ENCODE measurements at regions not wholly inside any gene's neighbourhood (a gene's known extent, or its start where the extent isn't known, plus 50 kb on each side); places are given as distances from the start of the nearest gene placed in this dataset.
"Not testable (repeated sequence)": the region's sequence is repeated elsewhere in the genome, so short reads cannot be mapped to it uniquely, and the experiment has no call there.

DNA sequence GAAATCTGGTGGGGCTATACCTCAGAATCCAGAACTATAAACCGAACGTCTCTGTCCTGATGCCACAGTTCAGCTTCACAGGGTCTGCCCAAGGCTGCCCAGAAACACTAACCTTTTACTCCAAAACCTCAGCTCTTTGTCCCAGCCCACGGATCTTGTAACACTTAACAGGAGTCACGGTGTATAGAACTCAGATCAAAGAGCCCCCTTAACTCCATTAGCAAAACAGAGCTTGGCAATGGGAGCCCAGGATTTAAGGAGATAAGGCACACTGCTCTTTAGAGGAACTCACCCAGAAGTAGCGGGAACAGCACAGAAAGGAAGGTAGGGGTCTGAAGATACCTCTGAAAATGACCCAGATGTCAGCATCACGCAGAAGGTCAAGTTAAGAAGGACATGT is 68.8 kb upstream of the SOX14 start:
- no peak for DNase-seq (ENCODE audit: extremely low spot score)
- CTCF ChIA-PET, result interaction anchor here (0.7 kb wide), 1 partner anchor 585 kb away, joined by 3 read pairs; no protein-coding TSS in a partner anchor
- TF ChIP-seq ZNF384 (IDR thresholded peaks at IDR 0.05), result no peak
- no peak for TF ChIP-seq FOXM1 (IDR thresholded peaks at IDR 0.05; ENCODE audit: borderline replicate concordance)
- no peak for TF ChIP-seq FOXK2 (IDR thresholded peaks at IDR 0.05)
- TF ChIP-seq BHLHE40 (IDR thresholded peaks at IDR 0.05; ENCODE audit: borderline replicate concordance), result no peak
- no peak for TF ChIP-seq SUZ12 (IDR thresholded peaks at IDR 0.05)
- no peak for TF ChIP-seq TARDBP (IDR thresholded peaks at IDR 0.05)
- TF ChIP-seq CTBP1 (IDR thresholded peaks at IDR 0.05; ENCODE audit: borderline replicate concordance), result no peak
- TF ChIP-seq ARNT (IDR thresholded peaks at IDR 0.05), result no peak
- no peak for TF ChIP-seq ELF4 (IDR thresholded peaks at IDR 0.05)
- TF ChIP-seq, protein P1, sequence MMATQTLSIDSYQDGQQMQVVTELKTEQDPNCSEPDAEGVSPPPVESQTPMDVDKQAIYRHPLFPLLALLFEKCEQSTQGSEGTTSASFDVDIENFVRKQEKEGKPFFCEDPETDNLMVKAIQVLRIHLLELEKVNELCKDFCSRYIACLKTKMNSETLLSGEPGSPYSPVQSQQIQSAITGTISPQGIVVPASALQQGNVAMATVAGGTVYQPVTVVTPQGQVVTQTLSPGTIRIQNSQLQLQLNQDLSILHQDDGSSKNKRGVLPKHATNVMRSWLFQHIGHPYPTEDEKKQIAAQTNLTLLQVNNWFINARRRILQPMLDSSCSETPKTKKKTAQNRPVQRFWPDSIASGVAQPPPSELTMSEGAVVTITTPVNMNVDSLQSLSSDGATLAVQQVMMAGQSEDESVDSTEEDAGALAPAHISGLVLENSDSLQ (IDR thresholded peaks at IDR 0.05), result no peak
- no peak for TF ChIP-seq L3MBTL2 (conservative IDR thresholded peaks at IDR 0.05)
- no peak for TF ChIP-seq HDGF (IDR thresholded peaks at IDR 0.05; ENCODE audit: borderline replicate concordance)
- no peak for TF ChIP-seq LEF1 (IDR thresholded peaks at IDR 0.05; ENCODE audit: borderline replicate concordance)
- TF ChIP-seq NFRKB (IDR thresholded peaks at IDR 0.05), result no peak
- TF ChIP-seq SP1 (IDR thresholded peaks at IDR 0.05), result no peak
- TF ChIP-seq FOXA1 (IDR thresholded peaks at IDR 0.05), result no peak
- POLR2A ChIA-PET, result no interaction called here

DNA sequence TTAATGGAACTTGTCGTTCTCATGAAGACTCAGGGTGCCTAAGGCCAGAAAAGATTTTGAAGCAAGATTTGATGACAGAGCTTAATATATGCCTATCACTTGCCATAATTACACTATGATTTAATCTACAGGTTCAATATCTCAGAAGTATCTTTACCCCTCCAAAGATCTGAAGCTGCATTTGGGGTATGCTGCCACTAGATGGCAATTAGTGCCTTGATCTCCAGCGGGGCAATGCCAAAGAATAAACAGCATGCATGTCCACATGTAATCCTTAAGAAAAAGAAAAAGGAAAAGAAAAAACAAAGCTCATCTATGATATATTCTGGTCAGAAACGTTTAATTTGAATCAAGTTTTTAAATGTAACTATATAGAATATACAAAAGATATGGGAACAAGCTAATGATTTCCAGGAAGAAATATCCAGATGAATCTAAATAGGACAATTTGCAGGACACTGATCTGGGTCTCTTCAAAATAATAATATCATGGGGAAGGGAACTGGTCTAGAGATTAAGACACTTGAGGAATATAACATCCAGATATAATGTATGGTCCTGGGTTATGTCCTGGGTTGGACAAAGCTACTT is 55.0 kb upstream of the SOX14 start:
- DNase-seq (ENCODE audit: extremely low spot score), result peak; percentile 27
- ChIA-PET CTCF (interaction anchor here (0.8 to 1.4 kb wide), 5 partner anchors 18 to 240 kb away, joined by 3 to 6 read pairs (median 3); no protein-coding TSS in a partner anchor), POLR2A (no interaction called here)
- TF ChIP-seq CTBP1 (IDR thresholded peaks at IDR 0.05; ENCODE audit: borderline replicate concordance) (no peak), SP1 (IDR thresholded peaks at IDR 0.05) (no peak), BHLHE40 (IDR thresholded peaks at IDR 0.05; ENCODE audit: borderline replicate concordance) (no peak), ARNT (IDR thresholded peaks at IDR 0.05) (no peak), L3MBTL2 (conservative IDR thresholded peaks at IDR 0.05) (no peak), HDGF (IDR thresholded peaks at IDR 0.05; ENCODE audit: borderline replicate concordance) (no peak), LEF1 (IDR thresholded peaks at IDR 0.05; ENCODE audit: borderline replicate concordance) (no peak), SUZ12 (IDR thresholded peaks at IDR 0.05) (no peak)

DNA sequence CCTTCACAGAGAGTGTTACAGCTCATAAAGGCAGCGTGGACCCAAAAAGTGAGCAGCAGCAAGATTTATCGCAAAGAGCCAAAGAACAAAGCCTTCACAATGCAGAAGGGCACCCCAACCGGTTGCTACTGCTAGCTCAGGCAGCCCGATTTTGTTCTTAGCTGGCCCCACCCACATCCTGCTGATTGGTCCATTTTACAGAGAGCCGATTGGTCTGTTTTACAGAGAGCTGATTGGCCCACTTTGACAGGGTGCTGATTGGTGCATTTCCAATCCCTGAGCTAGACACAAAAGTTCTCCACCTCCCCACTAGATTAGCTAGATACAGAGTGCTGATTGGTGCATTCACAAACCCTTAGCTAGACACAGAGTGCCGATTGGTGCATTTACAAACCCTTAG is 50.1 kb upstream of the SOX14 start:
- DNase-seq (ENCODE audit: extremely low spot score); POLR2A ChIA-PET; CTCF ChIA-PET: not testable (repeated sequence)

Data from HEK293T (cell line).